H9 (cell line): ENCODE measurements at regions not wholly inside any gene's neighbourhood (a gene's known extent, or its start where the extent isn't known, plus 50 kb on each side); places are given as distances from the start of the nearest gene placed in this dataset.

ENCODE experiments used
- DNase-seq: peaks from one replicate; pipeline ENCODE4 v3.0.0-alpha.2; 2017
- H2AFZ ChIP-seq: one replicate; pipeline ENCODE4 v1.6.1; 2013; ENCODE audit warnings: mild to moderate bottlenecking, low read length, control low read depth, moderate library complexity
- H2AK5ac ChIP-seq: 2 replicates; pipeline ENCODE4 v1.6.1; 2013; ENCODE audit warnings: low read length, control low read depth, mixed read lengths; ENCODE audit not compliant: insufficient read length
- H2BK120ac ChIP-seq: one replicate; pipeline ENCODE4 v1.6.1; 2013; ENCODE audit warnings: low read depth, mild to moderate bottlenecking, low read length, control low read depth, inconsistent platforms; ENCODE audit not compliant: poor library complexity, severe bottlenecking
- H2BK12ac ChIP-seq: 2 replicates; pipeline ENCODE4 v1.6.1; 2013; ENCODE audit warnings: low read length, control low read depth, mixed read lengths, low read depth; ENCODE audit not compliant: insufficient read length
- H2BK15ac ChIP-seq: 2 replicates; pipeline ENCODE4 v1.6.1; 2013; ENCODE audit warnings: low read depth, low read length, control low read depth
- H2BK20ac ChIP-seq: one replicate; pipeline ENCODE4 v1.6.1; 2013; ENCODE audit warnings: low read depth, mild to moderate bottlenecking, low read length, control low read depth, inconsistent platforms; ENCODE audit not compliant: poor library complexity, severe bottlenecking
- H2BK5ac ChIP-seq: 2 replicates; pipeline ENCODE4 v1.6.1; 2013; ENCODE audit warnings: low read length, control low read depth, mixed read lengths; ENCODE audit not compliant: insufficient read length
- H3K14ac ChIP-seq: 2 replicates; pipeline ENCODE4 v1.6.1; 2013; ENCODE audit warnings: low read length, control low read depth; ENCODE audit not compliant: insufficient read depth
- H3K18ac ChIP-seq: 2 replicates; pipeline ENCODE4 v1.6.1; 2013; ENCODE audit warnings: low read depth, mild to moderate bottlenecking, mixed read lengths, low read length, control low read depth; ENCODE audit not compliant: insufficient read length
- H3K23ac ChIP-seq: 2 replicates; pipeline ENCODE4 v1.6.1; 2013; ENCODE audit warnings: low read length, control low read depth, mixed read lengths, low read depth; ENCODE audit not compliant: insufficient read length
- H3K23me2 ChIP-seq: 2 replicates; pipeline ENCODE4 v1.6.1; 2013; ENCODE audit warnings: low read depth, mild to moderate bottlenecking, mixed read lengths, low read length, control low read depth; ENCODE audit not compliant: insufficient read length, poor library complexity, severe bottlenecking
- H3K27ac ChIP-seq: 2 replicates; pipeline ENCODE4 v1.5.1; 2013; ENCODE audit warnings: low read length, control low read depth, mixed read lengths, low read depth; ENCODE audit not compliant: insufficient read length
- H3K27me3 ChIP-seq: 2 replicates; pipeline ENCODE4 v1.6.1; 2013; ENCODE audit warnings: low read length, control low read depth, inconsistent platforms; ENCODE audit not compliant: insufficient read depth
- H3K4ac ChIP-seq: 2 replicates; pipeline ENCODE4 v1.6.1; 2013; ENCODE audit warnings: low read depth, mild to moderate bottlenecking, control low read depth, inconsistent platforms, low read length, moderate library complexity
- H3K4me1 ChIP-seq: 2 replicates; pipeline ENCODE4 v1.6.1; 2013; ENCODE audit warnings: low read length, control low read depth, inconsistent platforms; ENCODE audit not compliant: insufficient read depth
- H3K4me2 ChIP-seq: 2 replicates; pipeline ENCODE4 v1.6.1; 2013; ENCODE audit warnings: low read length, control low read depth, mixed read lengths; ENCODE audit not compliant: insufficient read length, insufficient read depth
- H3K56ac ChIP-seq: 2 replicates; pipeline ENCODE4 v1.6.1; 2013; ENCODE audit warnings: low read depth, mild to moderate bottlenecking, mixed read lengths, low read length, control low read depth; ENCODE audit not compliant: insufficient read length
- H3K79me1 ChIP-seq: 2 replicates; pipeline ENCODE4 v1.6.1; 2013; ENCODE audit warnings: low read depth, mild to moderate bottlenecking, moderate library complexity, low read length, control low read depth, inconsistent platforms; ENCODE audit not compliant: insufficient read depth, poor library complexity, severe bottlenecking
- H3K79me2 ChIP-seq: 2 replicates; pipeline ENCODE4 v1.6.1; 2013; ENCODE audit warnings: low read length, control low read depth, inconsistent platforms; ENCODE audit not compliant: insufficient read depth
- H3K9ac ChIP-seq: 2 replicates; pipeline ENCODE4 v1.6.1; 2013; ENCODE audit warnings: low read length, control low read depth, mixed read lengths; ENCODE audit not compliant: insufficient read length; ENCODE audit errors: extremely low read depth
- H3K9me3 ChIP-seq: one replicate; pipeline ENCODE4 v1.6.1; 2013; ENCODE audit warnings: low read depth, low read length, inconsistent platforms; ENCODE audit not compliant: control insufficient read depth
- H3T11ph ChIP-seq: one replicate; pipeline ENCODE4 v1.6.1; 2013; ENCODE audit warnings: mild to moderate bottlenecking, low read length, control low read depth, inconsistent platforms
- H4K20me1 ChIP-seq: one replicate; pipeline ENCODE4 v1.6.1; 2013; ENCODE audit not compliant: control insufficient read depth, insufficient read length, insufficient read depth
- H4K5ac ChIP-seq: 2 replicates; pipeline ENCODE4 v1.6.1; 2013; ENCODE audit warnings: low read depth, mild to moderate bottlenecking, mixed read lengths, low read length, control low read depth; ENCODE audit not compliant: insufficient read length
- H4K8ac ChIP-seq: replicated peaks from 2 replicates; pipeline ENCODE4 v1.6.1; 2013; ENCODE audit warnings: low read length, control low read depth, mixed read lengths, low read depth; ENCODE audit not compliant: insufficient read length
- H4K91ac ChIP-seq: 2 replicates; pipeline ENCODE4 v1.6.1; 2013; ENCODE audit warnings: low read depth, mild to moderate bottlenecking, moderate library complexity, mixed read lengths, low read length, control low read depth; ENCODE audit not compliant: insufficient read length
- H3K27ac Mint-ChIP-seq, 3 experiments: 2 replicates in 2 of 3; 3 replicates in 1 of 3; pipeline ENCODE4 v1.8.0; 2020 to 2021; ENCODE audit warnings: mixed read lengths in 3 of 3, mild to moderate bottlenecking in 1 of 3, moderate library complexity in 1 of 3
- H3K27me3 Mint-ChIP-seq: 2 replicates; pipeline ENCODE4 v1.8.0; 2021; ENCODE audit warnings: low read depth, mild to moderate bottlenecking, moderate library complexity, mixed read lengths
- H3K36me3 Mint-ChIP-seq, 3 experiments: 2 replicates in 2 of 3; 3 replicates in 1 of 3; pipeline ENCODE4 v1.8.0; 2020 to 2021; ENCODE audit warnings: low read depth in 3 of 3, mixed read lengths in 3 of 3; ENCODE audit not compliant: insufficient read depth in 1 of 3
- H3K4me1 Mint-ChIP-seq, 2 experiments: 2 replicates each; pipeline ENCODE4 v1.8.0; 2020; ENCODE audit warnings: mixed read lengths in 2 of 2
- H3K4me3 Mint-ChIP-seq, 2 experiments: 2 replicates in 1 of 2; 3 replicates in 1 of 2; pipeline ENCODE4 v1.8.0; 2020 to 2021; ENCODE audit warnings: mild to moderate bottlenecking in 2 of 2, mixed read lengths in 2 of 2, moderate library complexity in 1 of 2
- H3K9me3 Mint-ChIP-seq, 2 experiments: 2 replicates in 1 of 2; 3 replicates in 1 of 2; pipeline ENCODE4 v1.8.0; 2020; ENCODE audit warnings: mild to moderate bottlenecking in 2 of 2, mixed read lengths in 2 of 2, moderate library complexity in 1 of 2
- WGBS: extraction: QIAGEN DNeasy Blood & Tissue Kit; methylation state at CpG from one replicate; pipeline ENCODE4 v1.1.7; 2013; ENCODE audit warnings: missing lambda C conversion rate, low lambda C conversion rate, mixed read lengths; ENCODE audit not compliant: insufficient read length; ENCODE audit errors: extremely low coverage; 5-methylcytosine and 5-hydroxymethylcytosine counted together
- TF ChIP-seq, protein P1 (sequence below): fragments of 200-600 bp; sonication (generic); conservative IDR thresholded peaks from 3 replicates; pipeline ENCODE4 v1.8.0; 2021; ENCODE audit warnings: antibody characterized with exemption, mild to moderate bottlenecking

DNA sequence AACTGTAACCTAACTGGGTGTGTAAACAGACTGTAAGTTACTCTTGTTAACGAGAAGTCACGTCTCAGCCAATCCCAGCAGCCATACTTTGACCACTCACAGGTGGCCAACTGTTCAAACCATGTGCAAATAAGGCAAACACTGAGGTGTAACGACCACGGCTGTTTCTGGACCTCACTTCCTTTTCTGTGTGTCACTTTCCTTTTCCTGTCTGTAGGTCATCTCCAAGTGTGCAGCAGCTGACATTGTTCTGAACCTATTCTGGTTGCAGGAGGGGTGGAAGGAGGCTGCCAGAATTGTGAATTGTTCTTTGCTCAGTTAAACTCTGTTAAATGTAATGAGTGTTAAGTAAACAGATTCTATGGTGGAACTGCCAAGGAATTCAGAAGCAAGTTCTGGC, 627.4 kb downstream of the KCNJ2 start:
- no peak for DNase-seq
- no peak overlapping the region for H3K56ac ChIP-seq
- H3K18ac ChIP-seq = no peak overlapping the region
- no peaks in the 10 kb centered on the region for H3K36me3 Mint-ChIP-seq
- H3K27ac Mint-ChIP-seq = no peak overlapping the region
- no peak overlapping the region for H3K14ac ChIP-seq
- H3K4me3 Mint-ChIP-seq = no peak overlapping the region
- WGBS = no CpG with 5 or more reads among the region's 4 CpGs
- no peak overlapping the region for H2AFZ ChIP-seq
- no peak overlapping the region for H2BK15ac ChIP-seq
- no peaks in the 10 kb centered on the region for H4K20me1 ChIP-seq
- no peak overlapping the region for H2AK5ac ChIP-seq
- H3K9me3 ChIP-seq = no peaks in the 10 kb centered on the region
- TF ChIP-seq, protein P1, sequence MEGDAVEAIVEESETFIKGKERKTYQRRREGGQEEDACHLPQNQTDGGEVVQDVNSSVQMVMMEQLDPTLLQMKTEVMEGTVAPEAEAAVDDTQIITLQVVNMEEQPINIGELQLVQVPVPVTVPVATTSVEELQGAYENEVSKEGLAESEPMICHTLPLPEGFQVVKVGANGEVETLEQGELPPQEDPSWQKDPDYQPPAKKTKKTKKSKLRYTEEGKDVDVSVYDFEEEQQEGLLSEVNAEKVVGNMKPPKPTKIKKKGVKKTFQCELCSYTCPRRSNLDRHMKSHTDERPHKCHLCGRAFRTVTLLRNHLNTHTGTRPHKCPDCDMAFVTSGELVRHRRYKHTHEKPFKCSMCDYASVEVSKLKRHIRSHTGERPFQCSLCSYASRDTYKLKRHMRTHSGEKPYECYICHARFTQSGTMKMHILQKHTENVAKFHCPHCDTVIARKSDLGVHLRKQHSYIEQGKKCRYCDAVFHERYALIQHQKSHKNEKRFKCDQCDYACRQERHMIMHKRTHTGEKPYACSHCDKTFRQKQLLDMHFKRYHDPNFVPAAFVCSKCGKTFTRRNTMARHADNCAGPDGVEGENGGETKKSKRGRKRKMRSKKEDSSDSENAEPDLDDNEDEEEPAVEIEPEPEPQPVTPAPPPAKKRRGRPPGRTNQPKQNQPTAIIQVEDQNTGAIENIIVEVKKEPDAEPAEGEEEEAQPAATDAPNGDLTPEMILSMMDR = no peak
- H3K4ac ChIP-seq = no peak overlapping the region
- H3K79me2 ChIP-seq = no peaks in the 10 kb centered on the region
- H3K4me2 ChIP-seq = no peak overlapping the region
- no peak overlapping the region for H3K9ac ChIP-seq
- H3K27me3 ChIP-seq = no peaks in the 10 kb centered on the region
- no peaks in the 10 kb centered on the region for H3K4me1 ChIP-seq
- H4K91ac ChIP-seq = no peak overlapping the region
- H3K79me1 ChIP-seq = no peaks in the 10 kb centered on the region
- H2BK5ac ChIP-seq = no peak overlapping the region
- no peak overlapping the region for H2BK12ac ChIP-seq
- no peak overlapping the region for H3T11ph ChIP-seq
- peaks cover 2 to 3% of the 10 kb centered on the region in 2 experiments; a peak in 2 of 5 replicates for H3K9me3 Mint-ChIP-seq
- H3K27me3 Mint-ChIP-seq = no peaks in the 10 kb centered on the region
- H3K23ac ChIP-seq = no peak overlapping the region
- no peak overlapping the region for H4K5ac ChIP-seq
- no peak overlapping the region for H3K27ac ChIP-seq
- no peak overlapping the region for H4K8ac ChIP-seq
- peaks cover 14 to 15% of the 10 kb centered on the region in 2 experiments for H3K4me1 Mint-ChIP-seq
- H2BK20ac ChIP-seq = no peak overlapping the region
- H3K23me2 ChIP-seq = no peaks in the 10 kb centered on the region
- H2BK120ac ChIP-seq = no peak overlapping the region
